GM12875 (cell line): ENCODE measurements at regions not wholly inside any gene's neighbourhood (a gene's known extent, or its start where the extent isn't known, plus 50 kb on each side); places are given as distances from the start of the nearest gene placed in this dataset.
A peak's percentile ranks its signal among the peaks of the same experiment; 100 is the strongest.

Experiments
- H3K4me3 ChIP-seq: one replicate; pipeline ENCODE4 v1.5.1; 2011; ENCODE audit warnings: low read depth, low read length, control low read depth
- TF ChIP-seq, protein P1 (sequence below): IDR thresholded peaks from 2 replicates; pipeline ENCODE4 v1.5.1; 2011; ENCODE audit warnings: low read depth, mild to moderate bottlenecking, control low read depth, inconsistent platforms, low read length, moderate library complexity, borderline replicate concordance; ENCODE audit not compliant: insufficient read depth

DNA sequence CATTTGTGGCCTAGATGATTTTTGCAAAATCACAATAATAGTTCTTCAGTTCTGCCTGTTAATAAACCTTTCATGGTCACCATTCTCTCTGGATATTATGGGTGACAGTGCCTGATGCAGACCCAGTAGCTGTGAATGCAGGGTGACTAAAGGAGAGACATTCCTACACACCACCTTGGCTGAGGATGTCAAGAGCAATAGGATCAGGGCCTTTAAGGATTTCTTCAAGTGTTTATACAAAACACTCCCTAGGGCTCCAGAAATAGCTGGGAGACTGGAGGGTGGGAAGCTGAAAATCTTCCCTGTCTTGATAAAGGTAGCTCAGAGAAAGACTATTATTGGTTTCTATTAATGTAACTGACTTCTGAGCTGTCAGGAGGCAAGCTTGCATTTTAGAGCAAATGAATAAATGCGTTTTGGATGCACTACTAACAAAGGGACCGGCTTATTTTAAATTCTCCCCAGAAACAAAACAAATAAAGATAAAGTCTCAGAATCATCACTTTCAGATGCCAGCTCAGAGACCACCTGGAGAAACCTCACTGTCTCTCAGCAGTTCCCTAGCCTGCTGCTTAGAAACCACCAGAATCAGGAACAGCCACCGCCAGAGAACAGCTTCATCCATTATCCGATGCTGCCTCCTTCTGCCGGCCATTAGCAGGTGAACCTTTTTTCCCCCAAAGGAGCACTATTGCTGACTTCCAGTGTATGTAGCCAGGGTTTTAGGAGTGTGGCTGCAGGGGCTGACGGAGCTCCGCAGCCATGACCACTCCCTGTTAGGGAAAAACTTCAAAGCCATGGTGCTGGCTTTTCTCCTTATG, 171.4 kb upstream of the DYNLRB2 start:
- TF ChIP-seq, protein P1, sequence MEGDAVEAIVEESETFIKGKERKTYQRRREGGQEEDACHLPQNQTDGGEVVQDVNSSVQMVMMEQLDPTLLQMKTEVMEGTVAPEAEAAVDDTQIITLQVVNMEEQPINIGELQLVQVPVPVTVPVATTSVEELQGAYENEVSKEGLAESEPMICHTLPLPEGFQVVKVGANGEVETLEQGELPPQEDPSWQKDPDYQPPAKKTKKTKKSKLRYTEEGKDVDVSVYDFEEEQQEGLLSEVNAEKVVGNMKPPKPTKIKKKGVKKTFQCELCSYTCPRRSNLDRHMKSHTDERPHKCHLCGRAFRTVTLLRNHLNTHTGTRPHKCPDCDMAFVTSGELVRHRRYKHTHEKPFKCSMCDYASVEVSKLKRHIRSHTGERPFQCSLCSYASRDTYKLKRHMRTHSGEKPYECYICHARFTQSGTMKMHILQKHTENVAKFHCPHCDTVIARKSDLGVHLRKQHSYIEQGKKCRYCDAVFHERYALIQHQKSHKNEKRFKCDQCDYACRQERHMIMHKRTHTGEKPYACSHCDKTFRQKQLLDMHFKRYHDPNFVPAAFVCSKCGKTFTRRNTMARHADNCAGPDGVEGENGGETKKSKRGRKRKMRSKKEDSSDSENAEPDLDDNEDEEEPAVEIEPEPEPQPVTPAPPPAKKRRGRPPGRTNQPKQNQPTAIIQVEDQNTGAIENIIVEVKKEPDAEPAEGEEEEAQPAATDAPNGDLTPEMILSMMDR: peak; percentile 28; the same call in 1 of the 2 replicates

DNA sequence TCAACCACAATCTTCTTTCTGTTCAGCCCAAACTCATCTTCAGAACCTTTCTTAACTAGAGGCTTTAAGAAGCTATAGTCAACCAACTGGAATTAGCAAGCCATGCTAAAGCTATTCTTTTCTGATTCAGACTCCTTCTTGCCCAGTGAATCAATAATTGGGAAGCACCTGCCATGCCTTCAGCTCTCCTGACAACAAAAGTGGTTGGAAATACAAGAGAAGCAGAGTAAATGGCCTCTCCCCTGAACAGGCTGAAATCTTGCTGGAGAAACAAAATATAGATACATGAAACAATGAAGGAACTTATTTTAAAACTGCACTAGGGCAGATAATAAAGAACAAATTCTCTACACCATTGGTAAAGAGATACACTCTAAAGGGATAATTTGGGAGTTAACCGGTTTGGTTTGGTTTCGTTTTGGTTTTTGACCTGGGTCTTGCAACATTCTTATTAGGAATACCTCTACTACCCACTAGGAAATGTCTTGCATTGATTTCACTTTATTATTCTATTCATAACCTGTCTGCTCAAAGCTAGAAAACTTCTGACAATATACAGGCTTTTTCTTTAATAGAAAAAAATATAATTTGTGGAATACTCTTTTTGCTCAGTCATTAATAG, 173.6 kb upstream of the DYNLRB2 start:
- no peak overlapping the region for H3K4me3 ChIP-seq
- TF ChIP-seq, protein P1: no peak

More for the DNA sequence above, 171.4 kb upstream of the DYNLRB2 start:
- no peak overlapping the region for H3K4me3 ChIP-seq

DNA sequence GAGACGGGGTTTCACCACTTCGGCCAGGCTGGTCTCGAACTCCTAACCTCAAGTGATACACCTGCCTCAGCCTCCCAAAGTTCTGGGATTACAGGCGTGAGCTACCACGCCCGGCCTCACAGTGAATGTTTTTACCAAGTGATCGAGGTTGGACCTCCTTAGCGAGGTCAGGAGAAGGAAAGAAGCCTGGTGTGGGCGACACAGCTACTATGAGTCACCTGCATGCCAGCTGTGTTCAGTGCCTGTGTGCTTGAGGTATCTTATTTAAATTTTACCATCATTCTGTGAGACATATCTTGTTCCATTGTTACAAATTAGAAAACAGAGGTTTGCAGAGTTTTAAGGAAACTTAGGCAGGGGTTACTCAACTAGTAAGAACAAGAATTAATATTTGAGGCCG, 174.8 kb upstream of the DYNLRB2 start:
- TF ChIP-seq, protein P1: no peak
- H3K4me3 ChIP-seq: no peak overlapping the region

DNA sequence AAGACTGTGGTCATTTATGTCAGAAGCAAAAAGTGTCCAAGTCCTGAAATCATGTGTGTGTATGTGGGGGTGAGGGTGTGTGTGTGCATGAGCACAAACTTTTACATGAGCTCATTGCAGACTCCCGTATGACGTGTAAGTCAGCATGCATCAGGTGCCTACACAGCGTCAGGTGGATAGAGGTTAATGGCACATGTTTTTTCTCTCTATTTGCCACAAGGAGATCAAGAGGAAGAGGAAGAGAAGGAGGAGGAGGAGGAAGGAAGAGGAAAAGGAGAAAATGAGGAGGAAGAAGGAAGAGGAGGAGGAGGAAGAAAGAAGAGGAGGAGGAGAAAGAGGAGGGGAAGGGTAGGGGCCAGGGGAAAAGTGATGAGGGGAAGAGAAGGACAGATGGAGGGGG, 178.0 kb upstream of the DYNLRB2 start:
- no peak overlapping the region for H3K4me3 ChIP-seq
- TF ChIP-seq, protein P1: no peak

DNA sequence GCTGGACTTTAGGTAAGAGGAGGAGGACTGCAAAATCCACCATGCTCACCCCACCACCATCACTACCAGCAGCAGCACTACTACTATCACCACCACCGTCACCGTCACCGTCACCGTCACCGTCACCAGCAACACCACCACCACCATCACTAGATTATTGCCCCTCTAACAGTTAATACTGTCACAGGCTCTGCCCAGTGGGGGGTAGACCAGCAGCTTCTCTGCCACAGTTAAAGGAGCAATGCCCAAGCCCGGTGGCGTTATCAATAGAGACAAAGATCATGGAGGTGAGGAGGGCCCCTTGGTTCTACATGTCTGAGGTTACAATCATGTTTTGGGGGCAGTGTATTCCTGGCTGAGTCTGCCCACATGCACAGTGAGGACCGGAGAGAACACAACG, 184.4 kb upstream of the DYNLRB2 start:
- no peak overlapping the region for H3K4me3 ChIP-seq
- TF ChIP-seq, protein P1: no peak

DNA sequence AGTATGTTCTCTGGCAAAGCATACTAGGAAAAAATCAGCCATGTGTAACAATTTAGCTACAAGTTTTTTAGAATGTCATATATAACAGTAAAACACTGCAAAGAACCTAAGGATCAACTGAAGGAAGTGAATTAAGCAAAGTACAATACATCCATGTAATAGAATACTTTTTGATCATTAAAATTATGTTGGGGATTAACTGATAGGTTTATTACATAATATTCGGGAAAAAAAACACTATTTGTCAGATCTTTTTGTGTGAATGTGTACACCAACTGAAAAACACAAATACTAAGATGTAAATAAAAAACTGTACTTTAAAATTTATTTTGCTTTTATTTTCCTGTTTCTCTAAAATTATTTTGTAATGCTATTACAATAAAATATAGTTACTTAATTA, 185.5 kb upstream of the DYNLRB2 start:
- TF ChIP-seq, protein P1: no peak
- H3K4me3 ChIP-seq: no peak overlapping the region

DNA sequence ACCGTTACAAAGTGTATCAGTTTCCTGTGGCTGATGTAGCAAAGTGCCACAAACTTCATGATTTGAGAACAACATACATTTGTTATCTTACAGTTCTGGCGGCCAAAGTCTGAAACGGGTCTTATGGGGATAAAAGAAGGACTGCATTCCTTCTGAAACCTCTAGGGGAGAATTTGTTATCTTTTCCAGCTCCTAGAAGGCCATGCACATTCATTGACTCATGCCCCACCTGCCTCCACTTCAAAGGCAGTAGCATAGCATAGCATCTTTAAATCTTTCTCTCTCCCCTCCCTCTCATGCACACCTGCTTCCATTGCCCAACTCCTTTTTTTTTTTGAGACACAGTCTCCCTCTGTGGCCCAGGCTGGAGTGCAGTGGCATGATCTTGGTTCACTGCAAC, 190.7 kb upstream of the DYNLRB2 start:
- TF ChIP-seq, protein P1: no peak
- no peak overlapping the region for H3K4me3 ChIP-seq
